ENCODE measurements at regions not wholly inside any gene's neighbourhood (a gene's known extent, or its start where the extent isn't known, plus 50 kb on each side); places are given as distances from the start of the nearest gene placed in this dataset.

GRCh38 chr11:92406472-92406871, 181.9 kb downstream of the FAT3 start:
- no peaks in the 10 kb centered on the region for H3K9me3 ChIP-seq (ENCODE audit: low read length)
- no peaks in the 10 kb centered on the region for H3K4me1 ChIP-seq (ENCODE audit: insufficient read depth, low read length)
- no peak overlapping the region for H3K9ac ChIP-seq (ENCODE audit: insufficient read depth, low read depth, low read length)
- H3K36me3 ChIP-seq (replicated peaks in 1 of 2; ENCODE audit: control insufficient read depth in 1 of 2, insufficient read depth in 2 of 2, low read length in 2 of 2) = no peaks in the 10 kb centered on the region
- no TSS peak for BruUV-seq (replicated peaks)
- H3K4me3 ChIP-seq (replicated peaks in 1 of 3; ENCODE audit: insufficient read depth in 1 of 3, low read depth in 2 of 3, low read length in 3 of 3) = no peak overlapping the region
- FAIRE-seq (no peak), ATAC-seq (no peak), DNase-seq (ENCODE audit: low spot score) (no peak)
- 3% methylated on average over 2 of the region's 2 CpGs for WGBS (ENCODE audit: low lambda C conversion rate)
- intact Hi-C loops (cut with micrococcal nuclease; ENCODE audit: unreplicated experiment) (no loop called here), in situ Hi-C loops (cut with HindIII; ENCODE audit: extremely low pct_ligation_motif_present, low pct_unique_long_range_greater_than_20kb) (no loop called here)
- H3K27ac ChIP-seq (ENCODE audit: extremely low read length, insufficient read depth, low read length) = no peak overlapping the region
- H3K4me2 ChIP-seq (ENCODE audit: low read depth, low read length) = no peak overlapping the region
- ChIA-PET POLR2A (no interaction called here), CTCF (ENCODE audit: low intra/inter-chr PET ratio, low total read pairs) (no interaction called here)
- H3K79me2 ChIP-seq (ENCODE audit: insufficient read depth, low read length) = no peaks in the 10 kb centered on the region
- H2AFZ ChIP-seq (ENCODE audit: low read length) = no peak overlapping the region
- no peaks in the 10 kb centered on the region for H4K20me1 ChIP-seq (ENCODE audit: insufficient read depth, low read length)
- no peaks in the 10 kb centered on the region for H3K27me3 ChIP-seq (ENCODE audit: control insufficient read depth in 1 of 2, insufficient read depth in 2 of 2, low read length in 2 of 2)
- TF ChIP-seq MEIS1 (CRISPR knock-in tag; IDR thresholded peaks at IDR 0.05; ENCODE audit: borderline replicate concordance) (no peak), ZNF12 (CRISPR knock-in tag; IDR thresholded peaks at IDR 0.05) (no peak), ZNF724P (CRISPR knock-in tag; IDR thresholded peaks at IDR 0.05; ENCODE audit: borderline replicate concordance) (no peak), SNAI1 (CRISPR knock-in tag; IDR thresholded peaks at IDR 0.05; ENCODE audit: borderline replicate concordance) (no peak), ZNF496 (CRISPR knock-in tag; IDR thresholded peaks at IDR 0.05; ENCODE audit: insufficient replicate concordance) (no peak), HNRNPL (IDR thresholded peaks at IDR 0.05; ENCODE audit: low read depth, low read length) (no peak), ONECUT2 (CRISPR knock-in tag; IDR thresholded peaks at IDR 0.05) (no peak), ZMYM3 (CRISPR knock-in tag; IDR thresholded peaks at IDR 0.05) (no peak), NRL (CRISPR knock-in tag; IDR thresholded peaks at IDR 0.05; ENCODE audit: borderline replicate concordance) (no peak), ZNF616 (CRISPR knock-in tag; IDR thresholded peaks at IDR 0.05; ENCODE audit: low read depth) (no peak), ZBTB42 (CRISPR knock-in tag; IDR thresholded peaks at IDR 0.05) (no peak), RAD51 (IDR thresholded peaks at IDR 0.05; ENCODE audit: borderline replicate concordance) (no peak), ZNF891 (CRISPR knock-in tag; IDR thresholded peaks at IDR 0.05) (no peak)
